GM18907 (cell line): ENCODE measurements at regions not wholly inside any gene's neighbourhood (a gene's known extent, or its start where the extent isn't known, plus 50 kb on each side); places are given as distances from the start of the nearest gene placed in this dataset.

Source experiments
- ATAC-seq: cut with Tn5 transposase; IDR thresholded peaks from one replicate; pipeline ENCODE4 v1.9.1; 2021; ENCODE audit warnings: mild to moderate bottlenecking, moderate library complexity; ENCODE audit not compliant: unreplicated experiment

DNA sequence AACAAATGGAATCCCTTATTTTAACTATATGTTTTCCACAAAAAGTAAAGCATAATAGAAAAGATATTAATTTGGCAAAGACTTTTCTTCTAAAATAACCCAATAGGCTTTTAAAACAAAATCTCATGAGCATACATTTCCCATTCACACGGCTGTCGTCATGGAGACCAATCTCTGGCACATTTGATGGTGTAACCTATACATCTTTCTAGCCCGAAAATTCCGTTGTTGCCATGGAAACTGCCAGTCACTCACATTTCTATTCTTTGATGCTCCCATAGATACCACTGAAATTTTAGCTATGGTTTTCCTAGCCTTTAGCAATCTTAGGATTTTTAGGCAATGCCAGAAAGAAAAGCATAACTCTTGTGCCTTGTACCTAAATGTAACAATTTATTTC, 262.9 kb upstream of the TRPM3 start:
- no peak for ATAC-seq

DNA sequence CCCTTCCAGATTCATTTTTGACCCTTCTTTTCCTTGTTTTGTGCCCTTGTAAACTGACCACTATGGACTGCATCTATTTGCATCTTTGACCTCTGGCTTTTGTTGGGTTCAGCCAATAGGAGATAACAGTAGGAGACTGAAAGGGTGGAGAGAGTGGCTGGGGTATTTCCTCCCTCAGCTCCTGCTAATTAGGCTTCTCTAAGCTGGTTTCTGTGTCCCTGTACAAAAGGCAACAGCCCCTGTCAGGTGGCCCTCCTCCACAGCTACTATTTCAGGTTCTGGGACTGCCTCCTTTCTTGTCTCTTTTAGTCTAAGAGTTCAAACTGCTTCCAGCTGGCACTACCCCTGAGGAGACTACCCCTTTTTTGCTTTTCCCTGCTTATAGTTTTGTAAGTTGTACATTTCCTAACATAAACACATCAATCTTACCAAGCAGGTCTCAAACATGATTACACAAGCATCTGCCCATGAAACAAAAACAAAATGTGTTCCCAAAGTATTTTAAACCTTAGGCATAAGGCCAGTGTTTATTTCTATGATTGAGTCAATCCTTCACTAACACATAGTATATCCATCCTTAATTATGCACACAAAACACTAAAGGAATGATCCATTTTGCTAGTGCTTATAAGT, 262.0 kb upstream of the TRPM3 start:
- no peak for ATAC-seq

DNA sequence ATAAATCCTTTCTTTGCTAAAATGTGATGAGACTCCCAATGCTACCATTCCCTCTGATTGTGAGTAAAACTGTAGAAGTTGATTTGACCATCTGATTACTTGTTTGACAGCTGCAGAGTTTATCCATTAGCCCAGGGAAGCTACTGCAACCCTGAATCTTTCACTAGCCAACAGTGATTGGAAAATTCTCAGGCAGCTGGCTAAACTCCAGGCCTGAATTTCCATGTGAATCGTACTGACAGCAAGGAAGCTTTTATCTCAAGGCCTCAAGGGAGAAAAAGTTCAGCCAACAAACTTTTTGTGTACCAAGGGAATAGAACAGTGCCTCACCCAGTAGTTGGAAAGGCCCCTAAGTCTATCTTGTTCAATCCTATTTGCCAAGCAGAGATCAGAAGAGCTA, 246.7 kb upstream of the TRPM3 start:
- no peak for ATAC-seq

DNA sequence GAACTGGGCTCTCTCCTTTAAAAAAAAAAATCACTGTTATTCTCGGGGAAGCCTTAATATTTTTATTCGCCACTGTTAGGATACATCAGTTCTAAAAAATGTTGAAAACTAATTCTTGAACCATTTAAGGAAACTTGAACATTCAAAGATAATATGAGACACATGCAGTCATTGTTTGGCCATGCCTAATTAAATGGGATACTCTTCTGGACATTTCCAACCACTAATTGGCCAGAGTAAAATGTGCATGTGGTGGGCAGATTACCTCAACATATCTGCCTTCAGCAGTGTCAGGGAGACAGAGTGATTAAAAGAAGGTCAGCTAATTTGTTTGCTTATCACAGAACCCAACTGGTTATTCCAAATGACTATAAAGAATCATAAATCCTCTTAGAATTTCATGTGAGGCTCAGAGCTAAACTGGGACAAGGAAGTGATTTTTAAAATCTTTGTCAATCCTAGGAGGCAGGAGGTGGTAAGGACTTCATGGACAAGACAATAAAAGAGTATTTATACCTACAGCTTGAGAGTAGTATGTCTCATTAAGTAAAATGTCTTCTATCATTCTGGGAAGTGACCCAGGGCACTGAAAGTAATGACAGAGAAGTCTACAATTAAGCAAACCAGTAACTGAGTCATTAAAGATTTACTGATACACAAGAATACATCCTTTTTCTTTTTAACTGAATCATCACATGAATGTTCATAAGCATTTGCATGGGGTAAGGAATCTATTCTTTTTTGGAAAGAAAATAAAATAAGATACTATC, 242.9 kb upstream of the TRPM3 start:
- no peak for ATAC-seq

DNA sequence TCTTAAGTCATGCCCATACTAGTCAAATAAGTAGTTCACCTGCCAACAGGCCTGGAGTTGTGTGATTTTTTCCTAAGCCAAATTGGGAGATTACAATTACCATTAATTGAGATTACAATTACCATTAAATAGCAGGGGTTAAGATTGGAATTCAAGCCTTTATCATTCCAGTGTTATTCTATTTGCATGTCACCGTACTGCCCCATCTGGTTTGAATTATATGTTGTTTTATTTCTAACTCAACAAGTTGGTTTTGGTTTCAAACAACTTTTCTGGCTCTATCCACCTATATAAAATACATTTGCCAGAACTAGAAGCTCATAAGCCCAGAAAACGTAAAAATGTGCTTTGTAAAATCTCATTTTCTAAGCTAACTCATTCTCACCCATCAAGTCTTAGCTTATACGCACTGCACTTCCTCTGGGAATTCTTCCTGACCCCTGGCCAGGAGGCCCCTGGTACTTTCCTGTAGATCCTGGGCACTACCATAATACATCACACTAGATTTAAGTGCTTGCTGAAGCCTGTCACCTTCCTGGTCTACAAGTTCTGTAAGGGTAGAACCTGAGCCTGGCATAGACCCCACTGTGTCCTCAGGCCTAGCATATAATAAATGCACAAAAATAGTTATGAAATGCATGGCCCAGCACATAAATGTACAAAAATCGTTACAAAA, 242.0 kb upstream of the TRPM3 start:
- ATAC-seq = no peak

DNA sequence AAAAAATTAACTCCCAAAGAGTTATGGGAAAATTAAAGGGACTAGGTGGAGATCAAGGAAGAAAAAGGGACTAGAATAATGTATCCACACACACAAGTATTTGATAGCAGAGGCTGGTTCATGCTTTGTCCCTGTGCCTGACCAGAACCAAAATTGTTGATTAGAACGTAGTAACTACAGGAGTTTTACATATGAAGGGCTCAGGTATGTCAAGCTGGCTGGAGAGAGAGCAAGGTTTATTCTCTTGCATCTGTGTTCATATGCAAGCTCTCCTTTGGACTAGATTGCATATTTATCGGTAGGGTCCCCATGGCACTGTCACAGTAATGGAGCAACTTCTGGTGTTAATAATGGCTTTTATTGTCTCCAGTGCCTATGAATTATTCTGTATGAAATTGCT, 239.9 kb upstream of the TRPM3 start:
- ATAC-seq = no peak

DNA sequence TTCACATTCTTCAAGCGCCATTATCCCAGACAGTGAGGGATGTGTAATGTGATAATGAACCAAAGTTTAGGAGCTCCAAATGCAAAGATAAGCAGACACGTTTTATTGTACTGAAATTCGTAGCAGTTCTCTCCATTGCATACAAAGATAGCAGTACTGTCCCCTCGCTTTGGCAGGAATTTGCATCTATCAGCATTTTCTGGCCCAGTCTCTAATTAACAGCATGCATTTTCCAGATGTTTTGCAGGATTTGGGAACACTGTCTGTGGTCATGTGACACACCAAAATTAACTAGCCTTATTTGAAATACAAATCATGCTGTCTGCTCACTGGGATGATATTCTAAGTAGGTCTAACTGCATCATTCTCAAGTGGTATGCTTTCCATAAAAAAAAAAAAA, 235.9 kb upstream of the TRPM3 start:
- ATAC-seq = no peak

DNA sequence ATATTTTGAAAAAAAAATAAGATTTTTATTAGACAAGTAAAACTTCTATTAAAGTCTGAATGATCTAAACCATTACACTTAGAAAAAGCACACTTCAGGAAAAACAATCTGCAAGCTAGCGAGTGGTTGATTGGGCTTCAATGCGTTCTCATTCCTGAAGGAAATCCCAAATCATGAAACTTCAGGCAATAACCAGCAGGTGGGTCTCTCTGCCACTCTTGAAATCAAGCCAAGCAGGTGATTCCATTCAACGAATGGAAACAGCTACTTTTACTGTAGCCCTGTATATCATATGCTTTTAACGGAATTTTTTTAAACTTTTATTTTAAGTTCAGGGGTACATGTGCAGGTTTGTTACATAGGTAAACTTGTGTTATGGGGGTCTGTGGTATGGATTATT, 234.5 kb upstream of the TRPM3 start:
- ATAC-seq = no peak

DNA sequence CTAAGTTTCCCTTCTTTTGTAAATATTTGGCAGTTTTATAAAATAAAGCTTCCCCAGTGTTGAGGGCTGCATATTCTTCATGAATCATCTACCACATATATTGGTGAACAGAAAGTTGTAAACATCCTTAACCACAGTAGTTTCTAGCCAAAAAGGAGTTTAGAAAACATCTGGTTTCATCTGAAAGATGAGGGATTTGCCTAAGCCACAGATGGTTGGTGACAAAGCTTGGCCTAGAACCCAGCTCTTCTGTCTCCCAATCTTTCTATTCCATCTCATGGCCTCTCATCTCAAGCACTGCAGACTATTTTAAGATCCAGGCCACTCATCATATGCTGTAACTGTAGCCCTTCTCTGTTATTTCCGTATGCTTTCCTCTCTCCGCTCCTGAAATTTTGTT, 232.3 kb upstream of the TRPM3 start:
- ATAC-seq = no peak

DNA sequence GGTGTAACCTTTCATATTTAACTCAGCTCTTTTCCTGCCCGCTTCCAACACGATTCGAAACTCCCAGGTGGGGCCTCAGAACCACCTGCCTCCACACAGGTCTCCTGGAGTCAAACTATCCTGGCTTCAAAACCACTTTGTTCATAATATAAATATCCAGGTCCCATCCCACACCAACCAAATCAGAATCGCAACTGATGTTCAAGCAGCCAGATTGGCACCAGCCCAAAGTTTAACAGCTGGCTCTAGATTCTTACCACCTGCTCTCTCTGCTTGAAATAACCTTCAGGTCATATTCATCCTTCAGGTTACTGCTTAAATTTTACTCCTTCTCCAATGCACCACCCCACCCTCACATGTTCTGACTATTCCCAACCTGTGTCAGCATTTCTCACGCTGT, 231.4 kb upstream of the TRPM3 start:
- ATAC-seq = no peak

DNA sequence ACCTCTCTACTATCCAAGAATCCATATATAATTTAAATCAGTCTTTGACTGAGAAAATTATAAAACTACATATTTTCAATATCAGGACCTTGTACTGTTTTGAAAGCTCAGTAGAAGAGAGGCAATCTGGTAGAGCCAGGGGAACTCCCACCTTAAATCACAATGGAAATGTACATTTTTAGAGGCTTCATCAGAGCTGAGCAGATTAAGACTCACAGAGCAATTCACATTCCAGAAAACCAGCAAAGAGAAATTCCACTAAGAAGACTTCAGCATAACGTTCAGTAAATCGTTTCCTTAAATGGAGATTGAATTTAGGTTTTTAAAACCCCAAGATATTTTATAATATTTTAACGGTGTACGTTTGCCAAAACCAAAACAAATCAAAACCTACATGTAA, 227.8 kb upstream of the TRPM3 start:
- no peak for ATAC-seq

DNA sequence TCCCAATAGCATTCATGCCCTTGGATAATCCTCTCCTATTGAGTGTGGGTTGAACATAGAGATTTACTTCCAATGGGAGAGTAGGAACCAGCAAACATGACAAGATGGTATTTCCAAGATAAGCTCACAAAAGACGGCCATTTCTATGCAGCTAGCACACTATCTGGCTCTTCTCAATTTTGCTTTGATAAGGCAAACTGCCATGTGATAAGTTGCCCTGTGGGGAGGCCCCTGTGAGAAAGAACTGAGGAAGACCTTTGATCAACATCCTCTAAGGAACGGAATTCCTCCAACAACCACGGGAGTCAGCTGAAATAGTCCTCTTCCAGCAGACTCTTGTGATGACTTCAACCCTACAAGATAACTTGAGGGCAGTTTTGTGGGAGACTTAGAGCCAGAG, 211.9 kb upstream of the TRPM3 start:
- no peak for ATAC-seq

DNA sequence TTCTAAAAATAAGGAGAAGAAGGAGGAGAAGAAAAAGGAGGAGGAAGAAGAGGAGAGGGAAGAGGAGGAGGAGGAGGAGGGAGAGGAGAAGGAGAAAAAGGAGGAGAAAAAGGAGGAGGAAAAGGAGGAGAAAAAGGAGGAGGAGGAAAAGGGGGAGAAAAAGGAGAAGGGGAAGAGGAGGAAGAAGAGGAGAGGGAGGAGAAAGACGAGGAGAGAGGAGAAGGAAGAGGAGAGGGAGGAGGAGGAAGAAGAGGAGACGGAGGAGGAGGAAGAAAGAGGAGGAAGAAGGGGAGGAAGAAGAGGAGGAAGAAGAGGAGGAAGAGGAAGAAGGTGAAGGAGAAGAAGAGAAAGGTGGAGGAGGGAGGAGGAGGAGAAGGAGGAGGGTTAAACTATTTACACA, 210.2 kb upstream of the TRPM3 start:
- no peak for ATAC-seq

DNA sequence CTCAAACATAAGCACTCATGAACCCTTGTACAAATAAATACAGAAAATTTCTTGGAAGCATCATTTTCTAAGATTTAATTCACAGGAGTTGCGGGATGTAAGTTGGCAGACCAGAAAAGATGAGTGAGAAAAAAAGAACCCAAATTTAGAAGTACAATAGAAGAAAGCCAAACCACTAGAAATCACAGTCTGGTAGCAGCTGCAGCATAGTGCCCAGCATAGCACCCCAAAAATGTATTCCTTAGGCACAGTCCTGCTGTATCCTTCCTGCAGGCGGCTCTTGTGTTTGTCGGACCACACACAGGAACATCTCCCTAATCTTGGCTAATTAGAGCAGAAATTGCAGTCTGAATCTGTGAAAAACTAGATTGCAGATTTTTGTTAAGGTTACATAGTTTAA, 208.5 kb upstream of the TRPM3 start:
- no peak for ATAC-seq

DNA sequence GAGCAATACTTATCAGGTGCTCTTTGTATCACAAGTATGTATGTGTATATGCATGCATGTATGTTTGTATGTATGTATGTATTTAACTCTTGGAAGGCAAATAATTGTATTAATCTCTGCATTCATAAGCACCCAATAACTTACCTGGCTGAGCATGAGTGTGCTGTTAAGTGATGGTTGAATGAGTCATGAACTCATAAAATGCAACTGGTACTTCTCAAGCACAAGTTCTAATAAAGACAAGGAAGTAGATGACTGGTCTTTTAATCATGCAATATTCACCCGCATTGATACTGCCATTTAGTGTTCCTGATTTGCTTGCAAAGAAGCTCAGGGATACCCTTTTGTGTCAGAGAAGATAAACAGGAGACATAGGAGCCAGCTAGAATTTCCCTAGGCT, 204.9 kb upstream of the TRPM3 start:
- no peak for ATAC-seq

DNA sequence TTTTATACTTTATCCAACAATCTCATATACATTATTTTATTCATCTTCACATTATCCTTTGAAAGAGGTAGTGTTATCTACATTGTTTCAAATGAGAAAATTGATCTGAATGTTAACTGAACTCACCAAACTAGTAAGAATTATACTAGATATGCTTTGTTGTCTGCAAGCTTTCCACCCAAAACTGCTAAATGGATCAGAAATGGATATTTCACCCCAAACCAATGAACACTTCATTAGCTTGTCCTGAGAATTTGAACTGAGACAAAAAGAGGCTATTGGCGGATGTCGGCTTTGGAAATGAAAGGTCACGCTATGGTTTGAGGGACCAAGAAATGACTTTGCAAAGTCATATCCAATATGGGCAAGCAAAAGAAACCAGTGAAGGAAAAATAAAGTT, 201.9 kb upstream of the TRPM3 start:
- no peak for ATAC-seq

DNA sequence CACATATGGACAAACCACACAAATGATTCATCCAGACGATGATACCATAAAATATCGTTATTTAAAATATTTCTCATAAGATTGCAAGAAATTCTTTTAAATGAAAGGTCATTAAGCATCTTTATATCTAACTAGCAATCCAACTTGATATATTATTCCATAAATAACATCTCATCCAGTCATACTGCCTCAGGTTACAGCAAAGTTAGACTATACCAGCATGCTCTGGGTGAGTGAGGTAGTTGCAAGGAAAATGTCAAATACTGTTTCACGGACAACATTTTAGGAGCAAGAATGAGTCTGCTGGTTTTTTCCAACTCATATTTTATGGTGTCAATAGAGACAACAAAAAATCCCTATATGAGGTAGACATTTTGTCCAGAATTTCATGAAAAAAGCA, 200.9 kb upstream of the TRPM3 start:
- no peak for ATAC-seq

DNA sequence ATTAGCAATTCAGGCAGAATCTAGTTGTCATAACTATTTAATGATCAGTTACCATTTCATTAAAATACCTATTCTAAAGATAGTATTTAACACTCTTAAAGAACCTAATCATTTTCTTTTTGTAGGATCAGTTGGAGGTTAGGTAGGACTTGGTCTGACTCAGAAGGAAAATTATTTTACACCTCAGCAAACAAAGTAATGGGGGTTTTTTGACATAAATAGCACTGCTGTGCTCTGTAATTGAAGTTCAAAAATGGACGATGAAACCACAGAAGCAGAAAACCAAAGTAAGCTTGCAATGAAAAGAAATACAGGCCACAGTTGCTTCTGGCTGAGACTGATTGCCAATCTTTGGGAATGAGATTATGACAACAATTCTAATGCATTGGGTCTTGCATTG, 187.0 kb upstream of the TRPM3 start:
- peak; percentile 78 for ATAC-seq

DNA sequence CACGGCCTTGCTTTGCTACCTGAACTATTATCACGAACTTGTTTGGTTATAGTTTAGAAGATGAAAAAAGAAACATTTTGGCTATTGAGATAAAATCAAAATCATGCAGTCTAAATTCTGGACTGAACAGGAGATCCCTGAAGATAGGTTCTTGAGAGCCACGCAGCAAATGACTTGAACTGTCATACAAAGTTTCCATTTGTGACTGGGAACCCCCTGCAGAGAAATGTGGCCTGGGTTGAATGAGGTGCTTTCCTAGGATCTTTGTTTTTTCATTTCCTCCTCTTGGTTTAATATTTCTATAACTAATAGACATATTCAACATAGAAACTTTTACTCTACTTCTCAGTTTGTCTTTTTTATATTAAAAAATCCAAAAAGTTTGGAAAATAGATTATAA, 184.7 kb upstream of the TRPM3 start:
- peak; percentile 80 for ATAC-seq

DNA sequence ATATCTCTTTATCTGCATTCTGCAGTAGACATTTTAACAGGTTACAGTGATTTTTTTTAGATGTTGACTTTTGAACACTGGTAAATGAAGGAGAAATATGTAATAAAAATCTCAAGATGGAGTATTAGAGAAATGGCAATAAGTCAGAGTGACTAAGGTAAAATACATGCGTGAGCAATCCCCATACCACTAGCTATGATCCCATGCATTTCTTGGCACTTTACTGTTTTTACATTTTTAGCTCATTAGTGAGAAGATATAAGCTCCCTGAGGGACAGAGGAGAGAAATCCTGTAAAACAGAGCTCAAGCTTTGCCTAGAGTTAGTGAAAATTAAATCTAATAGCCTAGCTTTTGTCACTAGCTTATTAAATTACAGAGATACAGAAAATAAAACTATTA, 181.9 kb upstream of the TRPM3 start:
- no peak for ATAC-seq

DNA sequence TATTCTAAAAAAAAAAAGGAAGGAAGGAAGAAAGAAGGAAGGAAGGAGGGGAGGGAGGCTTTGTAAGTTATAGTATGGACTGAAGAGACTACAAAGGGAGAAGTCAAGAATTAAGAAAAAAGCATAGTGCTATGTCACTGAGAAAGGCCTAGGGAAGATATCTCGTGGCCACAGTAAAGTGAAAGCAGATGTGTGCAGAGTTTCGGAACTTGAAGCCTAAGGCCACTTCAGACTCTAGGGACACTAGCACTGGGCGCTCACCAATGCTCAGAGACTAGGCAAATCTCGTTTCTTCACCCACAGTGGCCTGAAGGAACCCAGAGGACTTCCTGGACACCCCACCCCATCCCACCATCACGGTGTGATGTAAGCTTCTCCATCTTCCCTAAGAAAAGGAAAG, 181.4 kb upstream of the TRPM3 start:
- ATAC-seq = no peak

DNA sequence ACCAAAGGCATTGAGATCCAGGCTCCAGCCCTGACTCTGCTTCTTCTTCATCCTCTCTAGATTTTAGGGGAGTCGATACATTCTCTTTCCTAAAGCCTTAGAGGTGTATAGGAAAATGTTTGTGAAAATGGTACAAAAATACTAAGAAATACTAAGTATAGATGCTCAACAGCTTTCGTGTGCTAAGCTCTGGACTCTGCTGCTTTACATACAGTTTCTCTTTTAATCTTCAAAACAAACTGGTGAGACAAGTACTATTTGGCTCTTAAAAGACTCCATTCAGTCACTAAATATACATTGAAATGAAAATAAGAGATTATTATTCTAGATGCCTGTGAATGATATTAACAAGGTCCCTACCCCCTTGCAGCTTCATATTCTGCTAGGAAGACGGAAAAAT, 174.5 kb upstream of the TRPM3 start:
- ATAC-seq = no peak
